ENCODE measurements at regions not wholly inside any gene's neighbourhood (a gene's known extent, or its start where the extent isn't known, plus 50 kb on each side); places are given as distances from the start of the nearest gene placed in this dataset.

DNA sequence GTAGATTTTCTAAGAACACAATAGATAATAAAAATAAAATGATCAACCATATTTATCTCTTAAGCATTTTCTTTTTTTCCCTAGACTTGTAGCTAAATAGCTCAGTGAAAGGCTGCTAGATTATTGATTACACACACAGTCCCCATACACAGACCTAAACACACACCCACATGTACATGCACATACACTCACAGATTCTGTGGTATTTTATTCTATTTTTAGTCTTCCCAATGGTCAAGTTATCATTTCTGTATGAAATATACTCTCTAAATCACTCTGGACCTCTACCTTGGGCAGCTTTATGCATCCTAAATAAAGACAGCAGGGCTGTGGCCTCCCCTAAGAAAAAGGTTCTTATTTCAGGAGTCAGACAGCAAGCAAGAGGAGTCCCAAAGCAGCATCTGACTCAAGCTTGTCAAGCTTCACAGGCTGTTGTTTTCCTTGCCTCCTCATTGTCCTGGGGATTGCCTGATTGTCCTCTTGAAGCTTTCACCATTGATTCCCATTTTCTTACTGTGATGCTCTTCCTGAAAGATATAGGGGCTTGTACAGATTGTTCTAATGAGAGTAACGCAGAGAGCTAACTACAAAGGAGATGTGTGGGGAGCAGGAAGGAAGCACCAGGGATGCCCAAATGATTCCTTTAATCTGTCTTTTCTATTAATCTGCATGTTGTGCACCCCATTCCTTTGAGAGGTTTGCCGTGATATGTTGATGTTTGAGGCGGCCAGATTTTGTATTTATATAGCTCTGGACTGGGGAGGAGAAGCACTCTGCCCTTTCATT, 986.5 kb downstream of the PCDH17 start:
- H3K27ac ChIP-seq, result no peak overlapping the region
- H3K4me1 ChIP-seq (ENCODE audit: low read depth), result no peaks in the 10 kb centered on the region
- no peaks in the 10 kb centered on the region for H3K36me3 ChIP-seq
- no peaks in the 10 kb centered on the region for H3K27me3 ChIP-seq
- H3K4me3 ChIP-seq, result no peak overlapping the region
- TF ChIP-seq, protein P1, sequence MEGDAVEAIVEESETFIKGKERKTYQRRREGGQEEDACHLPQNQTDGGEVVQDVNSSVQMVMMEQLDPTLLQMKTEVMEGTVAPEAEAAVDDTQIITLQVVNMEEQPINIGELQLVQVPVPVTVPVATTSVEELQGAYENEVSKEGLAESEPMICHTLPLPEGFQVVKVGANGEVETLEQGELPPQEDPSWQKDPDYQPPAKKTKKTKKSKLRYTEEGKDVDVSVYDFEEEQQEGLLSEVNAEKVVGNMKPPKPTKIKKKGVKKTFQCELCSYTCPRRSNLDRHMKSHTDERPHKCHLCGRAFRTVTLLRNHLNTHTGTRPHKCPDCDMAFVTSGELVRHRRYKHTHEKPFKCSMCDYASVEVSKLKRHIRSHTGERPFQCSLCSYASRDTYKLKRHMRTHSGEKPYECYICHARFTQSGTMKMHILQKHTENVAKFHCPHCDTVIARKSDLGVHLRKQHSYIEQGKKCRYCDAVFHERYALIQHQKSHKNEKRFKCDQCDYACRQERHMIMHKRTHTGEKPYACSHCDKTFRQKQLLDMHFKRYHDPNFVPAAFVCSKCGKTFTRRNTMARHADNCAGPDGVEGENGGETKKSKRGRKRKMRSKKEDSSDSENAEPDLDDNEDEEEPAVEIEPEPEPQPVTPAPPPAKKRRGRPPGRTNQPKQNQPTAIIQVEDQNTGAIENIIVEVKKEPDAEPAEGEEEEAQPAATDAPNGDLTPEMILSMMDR (IDR thresholded peaks at IDR 0.05; ENCODE audit: low read depth, low read length), result no peak
- H3K9me3 ChIP-seq (ENCODE audit: low read depth), result no peaks in the 10 kb centered on the region
- no peak for DNase-seq (ENCODE audit: low read depth in 1 of 2, low spot score in 1 of 2)

DNA sequence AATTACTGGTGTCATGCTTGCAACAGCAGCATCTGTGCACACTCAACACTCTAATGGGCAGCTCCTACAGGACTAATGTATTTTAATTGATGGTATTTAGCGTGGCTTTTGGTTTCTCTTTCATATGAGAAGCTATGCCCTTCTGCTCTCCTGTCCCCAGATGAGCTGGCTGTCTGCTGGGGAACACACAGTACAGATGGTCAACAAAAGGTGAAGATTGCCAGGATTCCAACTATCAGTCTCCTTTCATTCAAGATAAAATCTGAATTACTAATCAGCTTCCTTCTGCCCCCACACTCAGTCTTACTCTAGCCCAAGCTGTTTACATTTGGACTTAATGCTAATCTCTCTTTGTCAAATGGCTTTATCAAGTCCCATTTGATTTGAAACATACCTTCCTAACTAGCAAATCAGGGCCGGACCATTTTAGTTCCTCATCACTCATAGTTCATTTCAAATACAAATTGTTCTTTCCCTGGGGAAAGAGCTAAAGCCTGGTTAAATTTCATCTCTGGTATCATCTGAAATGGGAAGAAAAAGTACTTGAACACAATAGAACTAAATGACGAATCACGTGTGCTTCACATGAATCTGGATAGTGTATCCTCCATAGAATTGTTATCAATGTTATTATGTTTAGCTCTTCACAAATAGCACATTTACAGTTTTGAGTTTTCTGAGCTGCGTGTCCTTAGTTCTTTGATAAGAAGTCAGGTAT, 988.0 kb downstream of the PCDH17 start:
- H3K27ac ChIP-seq, result no peak overlapping the region
- no peak for DNase-seq (ENCODE audit: low read depth in 1 of 2, low spot score in 1 of 2)
- no peaks in the 10 kb centered on the region for H3K4me1 ChIP-seq (ENCODE audit: low read depth)
- TF ChIP-seq, protein P1 (IDR thresholded peaks at IDR 0.05; ENCODE audit: low read depth, low read length), result no peak
- H3K9me3 ChIP-seq (ENCODE audit: low read depth), result no peaks in the 10 kb centered on the region
- no peaks in the 10 kb centered on the region for H3K36me3 ChIP-seq
- H3K4me3 ChIP-seq, result no peak overlapping the region
- H3K27me3 ChIP-seq, result no peaks in the 10 kb centered on the region

DNA sequence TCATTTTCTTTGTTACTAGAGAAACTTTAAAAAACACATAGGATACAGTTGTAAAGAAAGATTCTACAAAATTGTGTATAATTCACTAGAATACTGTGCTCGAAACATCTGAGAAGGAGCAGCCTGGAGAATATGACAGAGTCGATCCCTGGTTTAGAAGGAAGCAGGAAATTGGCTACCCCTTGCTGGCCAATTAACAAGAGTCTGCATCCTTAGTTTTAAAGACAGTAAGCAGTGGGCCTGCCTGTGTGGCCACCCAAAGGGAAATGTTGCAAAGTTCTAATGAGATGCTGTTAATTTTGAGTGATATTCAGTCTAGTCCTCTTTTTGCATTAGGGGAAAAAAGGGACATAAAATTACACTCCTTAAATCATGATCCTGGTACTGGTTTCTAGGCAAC, 988.6 kb downstream of the PCDH17 start:
- TF ChIP-seq, protein P1 (IDR thresholded peaks at IDR 0.05; ENCODE audit: low read depth, low read length), result no peak
- no peak overlapping the region for H3K4me3 ChIP-seq
- H3K36me3 ChIP-seq, result no peaks in the 10 kb centered on the region
- no peaks in the 10 kb centered on the region for H3K4me1 ChIP-seq (ENCODE audit: low read depth)
- H3K9me3 ChIP-seq (ENCODE audit: low read depth), result no peaks in the 10 kb centered on the region
- no peak for DNase-seq (ENCODE audit: low read depth in 1 of 2, low spot score in 1 of 2)
- H3K27ac ChIP-seq, result no peak overlapping the region
- no peaks in the 10 kb centered on the region for H3K27me3 ChIP-seq

DNA sequence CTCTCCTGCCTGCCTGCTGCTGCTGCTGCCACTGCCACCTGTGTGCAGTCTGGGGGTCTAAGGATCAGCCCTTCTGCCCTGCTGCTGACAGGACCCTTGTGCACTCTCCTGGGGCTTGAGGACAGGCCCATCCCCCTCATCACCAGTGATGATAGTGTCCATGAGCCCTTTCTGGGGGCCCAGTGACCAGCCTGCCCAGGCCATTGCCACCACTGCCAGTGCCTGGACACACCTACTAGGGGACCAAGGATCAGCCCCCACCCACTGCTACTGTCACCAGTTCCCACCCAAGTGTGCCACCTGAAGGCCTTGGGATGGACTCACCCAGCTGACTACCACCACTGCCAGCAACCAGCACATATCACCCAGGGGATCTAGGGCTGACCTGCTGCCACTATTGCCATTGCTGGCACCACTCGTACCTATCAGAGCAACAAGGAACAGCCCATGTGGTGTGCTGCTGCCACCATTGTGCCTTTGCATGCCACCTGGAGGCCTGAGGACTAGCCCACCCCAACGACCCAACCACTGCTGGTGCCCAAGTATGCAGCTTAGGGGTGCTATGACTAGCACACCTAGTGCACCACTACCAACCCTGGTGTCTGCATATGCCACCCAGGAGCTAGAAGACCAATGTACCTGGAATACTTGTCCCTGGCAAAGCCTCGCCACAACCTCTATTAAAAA, 994.3 kb downstream of the PCDH17 start:
- H3K27ac ChIP-seq, result no peak overlapping the region
- no peaks in the 10 kb centered on the region for H3K4me1 ChIP-seq (ENCODE audit: low read depth)
- TF ChIP-seq, protein P1 (IDR thresholded peaks at IDR 0.05; ENCODE audit: low read depth, low read length), result no peak
- peaks cover 3% of the 10 kb centered on the region for H3K9me3 ChIP-seq (ENCODE audit: low read depth)
- H3K27me3 ChIP-seq, result no peaks in the 10 kb centered on the region
- no peak overlapping the region for H3K4me3 ChIP-seq
- H3K36me3 ChIP-seq, result no peaks in the 10 kb centered on the region
- no peak for DNase-seq (ENCODE audit: low read depth in 1 of 2, low spot score in 1 of 2)

DNA sequence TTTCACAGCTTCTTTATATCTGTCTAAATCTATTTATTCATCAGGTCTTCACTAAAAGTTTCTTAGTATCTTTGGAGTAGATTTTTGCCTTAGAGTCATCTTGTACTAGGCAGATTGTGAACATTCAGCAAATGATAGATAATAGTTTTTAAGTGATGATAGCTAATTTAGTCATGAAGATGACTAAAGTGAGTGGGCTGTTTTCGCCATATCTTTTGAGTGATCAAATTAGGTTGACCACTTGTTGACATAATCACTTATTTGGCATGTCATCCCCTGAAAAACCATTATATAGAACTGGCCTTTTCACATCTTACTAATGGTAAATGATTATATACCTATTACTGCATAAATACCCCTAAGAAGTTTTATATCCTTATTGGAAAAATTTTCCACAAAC, 999.2 kb downstream of the PCDH17 start:
- H3K4me1 ChIP-seq (ENCODE audit: low read depth), result no peaks in the 10 kb centered on the region
- H3K27ac ChIP-seq, result no peak overlapping the region
- H3K4me3 ChIP-seq, result no peak overlapping the region
- DNase-seq (ENCODE audit: low read depth in 1 of 2, low spot score in 1 of 2), result no peak
- TF ChIP-seq, protein P1 (IDR thresholded peaks at IDR 0.05; ENCODE audit: low read depth, low read length), result no peak
- no peaks in the 10 kb centered on the region for H3K36me3 ChIP-seq
- no peaks in the 10 kb centered on the region for H3K27me3 ChIP-seq
- peaks cover 3% of the 10 kb centered on the region for H3K9me3 ChIP-seq (ENCODE audit: low read depth)
